PC-9 (cell line): ENCODE measurements at regions not wholly inside any gene's neighbourhood (a gene's known extent, or its start where the extent isn't known, plus 50 kb on each side); places are given as distances from the start of the nearest gene placed in this dataset.

Source experiments
- BruUV-seq: library from RNA; stranded (reverse); fragments of 400-500 nt; replicated peaks from 2 replicates; lab custom pipeline; 2021; lab: Mats Ljungman, UMichigan
- CTCF ChIA-PET: fragments of 300-600 bp; sonication (Branson Sonifier 250); formaldehyde crosslinking; loops from one replicate; lab custom pipeline; 2022; ENCODE audit warnings: antibody characterized with exemption; lab: Charles Lee
- POLR2A ChIA-PET: fragments of 300-600 bp; sonication (Branson Sonifier 250); formaldehyde crosslinking; loops from one replicate; lab custom pipeline; 2022; ENCODE audit warnings: antibody characterized with exemption; ENCODE audit not compliant: unreplicated experiment; lab: Charles Lee
- DNase-seq, 2 experiments: peaks; one replicate each; pipeline versions ENCODE4 v3.0.0 to v3.0.0-alpha.2; 2015 to 2022; ENCODE audit warnings: mixed read lengths in 1 of 2
- H2AFZ ChIP-seq: fragments of 200-600 bp; sonication (generic); 2 replicates; pipeline ENCODE4 v1.8.1; 2017; ENCODE audit warnings: antibody characterized with exemption
- H3F3A ChIP-seq: fragments of 200-600 bp; sonication (generic); 2 replicates; pipeline ENCODE4 v1.8.1; 2017; ENCODE audit warnings: antibody characterized with exemption, mild to moderate bottlenecking, low read depth; ENCODE audit not compliant: insufficient read depth
- H3K27ac ChIP-seq: fragments of 200-600 bp; sonication (generic); 2 replicates; pipeline ENCODE4 v1.6.1; 2016; ENCODE audit warnings: mixed run types
- H3K27me3 ChIP-seq: fragments of 200-600 bp; sonication (generic); 2 replicates; pipeline ENCODE4 v1.6.1; 2016; ENCODE audit warnings: low read depth, mixed run types; ENCODE audit not compliant: insufficient read depth
- H3K36me3 ChIP-seq: fragments of 200-600 bp; sonication (generic); 2 replicates; pipeline ENCODE4 v1.6.1; 2016; ENCODE audit warnings: low read depth, mixed run types
- H3K4me1 ChIP-seq: fragments of 200-600 bp; sonication (generic); replicated peaks from 2 replicates; pipeline ENCODE4 v1.6.1; 2016; ENCODE audit warnings: mixed run types; ENCODE audit not compliant: insufficient read depth
- H3K4me2 ChIP-seq: fragments of 200-600 bp; sonication (generic); 2 replicates; pipeline ENCODE4 v1.6.1; 2017; ENCODE audit warnings: mixed run types
- H3K4me3 ChIP-seq: fragments of 200-600 bp; sonication (generic); 2 replicates; pipeline ENCODE4 v1.6.1; 2016; ENCODE audit warnings: mixed run types
- H3K79me2 ChIP-seq: fragments of 200-600 bp; sonication (generic); 2 replicates; pipeline ENCODE4 v1.6.1; 2017; ENCODE audit warnings: low read depth, mixed run types
- H3K9me2 ChIP-seq: fragments of 200-600 bp; sonication (generic); 2 replicates; pipeline ENCODE4 v1.8.1; 2017; ENCODE audit warnings: mild to moderate bottlenecking; ENCODE audit not compliant: insufficient read depth
- H3K9me3 ChIP-seq: fragments of 200-600 bp; sonication (generic); 2 replicates; pipeline ENCODE4 v1.8.1; 2016; ENCODE audit warnings: low read depth; ENCODE audit not compliant: insufficient read depth
- H4K20me1 ChIP-seq: fragments of 200-600 bp; sonication (generic); 2 replicates; pipeline ENCODE4 v1.8.1; 2017; ENCODE audit not compliant: insufficient read depth
- CTCF ChIP-seq: fragments of 200-600 bp; sonication (generic); conservative IDR thresholded peaks from 2 replicates; pipeline ENCODE4 v1.6.1; 2017; ENCODE audit warnings: mixed run types, antibody characterized with exemption, mild to moderate bottlenecking, moderate library complexity
- EZH2 ChIP-seq: fragments of 200-600 bp; sonication (generic); IDR thresholded peaks from 2 replicates; pipeline ENCODE4 v1.8.0; 2017; ENCODE audit warnings: antibody characterized with exemption, low read depth
- intact Hi-C: fragments of 100-400 bp; cut with micrococcal nuclease; formaldehyde crosslinking; loops from one replicate; pipeline ENCODE4 v1.10.0; 2022; ENCODE audit not compliant: unreplicated experiment

- Histone ChIP-seq H3K36me3 (no peaks in the 10 kb centered on the region), H3K4me2 (no peak overlapping the region), H4K20me1 (no peaks in the 10 kb centered on the region), H2AFZ (no peak overlapping the region), H3K79me2 (no peaks in the 10 kb centered on the region), H3K27ac (no peak overlapping the region), H3K4me3 (no peak overlapping the region), H3K9me3 (no peaks in the 10 kb centered on the region), H3K4me1 (no peaks in the 10 kb centered on the region), H3F3A (no peaks in the 10 kb centered on the region), H3K27me3 (no peaks in the 10 kb centered on the region), H3K9me2 (no peaks in the 10 kb centered on the region; the same call in 1 of the 2 replicates)
- DNase-seq, result no peak
- intact Hi-C loops, result no loop called here
- CTCF ChIA-PET, result no interaction called here
- BruUV-seq, result no TSS peak
- TF ChIP-seq EZH2 (no peak), CTCF (no peak)
- POLR2A ChIA-PET, result no interaction called here
These were observed 151.4 kb upstream of the FOXP2 start for GRCh38 chr7:114263219-114263618.

- H3K27me3 ChIP-seq, result no peaks in the 10 kb centered on the region
- H2AFZ ChIP-seq, result 0 out of 2 replicates have a peak overlapping the region, but pooled peaks have one; percentile 43
- H3K36me3 ChIP-seq, result no peaks in the 10 kb centered on the region
- no peaks in the 10 kb centered on the region for H3F3A ChIP-seq
- TF ChIP-seq EZH2, result no peak
- ChIA-PET CTCF (no interaction called here), POLR2A (no interaction called here)
- peak overlapping the region; percentile 33; the same call in 1 of the 2 replicates for H3K4me3 ChIP-seq
- H3K4me1 ChIP-seq, result no peaks in the 10 kb centered on the region
- peak overlapping the region; percentile 46; the same call in 1 of the 2 replicates for H3K4me2 ChIP-seq
- intact Hi-C loops, result no loop called here
- BruUV-seq, result no TSS peak
- no peaks in the 10 kb centered on the region; the same call in 1 of the 2 replicates for H3K9me2 ChIP-seq
- DNase-seq, result peak in 1 of 2 experiments; percentile 28
- no peaks in the 10 kb centered on the region for H3K79me2 ChIP-seq
- H3K27ac ChIP-seq, result no peak overlapping the region
- H4K20me1 ChIP-seq, result no peaks in the 10 kb centered on the region
- H3K9me3 ChIP-seq, result no peaks in the 10 kb centered on the region
These were observed 159.2 kb upstream of the FOXP2 start for GRCh38 chr7:114255404-114255841.

- intact Hi-C loops, result no loop called here
- H3K79me2 ChIP-seq, result no peaks in the 10 kb centered on the region
- no peak overlapping the region for H2AFZ ChIP-seq
- no peaks in the 10 kb centered on the region for H3K27me3 ChIP-seq
- TF ChIP-seq CTCF (no peak), EZH2 (no peak)
- H3K9me3 ChIP-seq, result no peaks in the 10 kb centered on the region
- H3K4me3 ChIP-seq, result no peak overlapping the region
- H3K27ac ChIP-seq, result no peak overlapping the region
- peak overlapping the region; percentile 6; the same call in 1 of the 2 replicates for H3K4me2 ChIP-seq
- H3K9me2 ChIP-seq, result no peaks in the 10 kb centered on the region
- H3F3A ChIP-seq, result no peaks in the 10 kb centered on the region
- H4K20me1 ChIP-seq, result no peaks in the 10 kb centered on the region
- H3K36me3 ChIP-seq, result no peaks in the 10 kb centered on the region
- no TSS peak for BruUV-seq
- DNase-seq, result no peak
- H3K4me1 ChIP-seq, result no peaks in the 10 kb centered on the region; the same call in 1 of the 2 replicates
- CTCF ChIA-PET, result no interaction called here
- POLR2A ChIA-PET, result no interaction called here
These were observed 171.0 kb upstream of the FOXP2 start for GRCh38 chr7:114243646-114244045.
